ENCODE measurements at regions not wholly inside any gene's neighbourhood (a gene's known extent, or its start where the extent isn't known, plus 50 kb on each side); places are given as distances from the start of the nearest gene placed in this dataset.

DNA sequence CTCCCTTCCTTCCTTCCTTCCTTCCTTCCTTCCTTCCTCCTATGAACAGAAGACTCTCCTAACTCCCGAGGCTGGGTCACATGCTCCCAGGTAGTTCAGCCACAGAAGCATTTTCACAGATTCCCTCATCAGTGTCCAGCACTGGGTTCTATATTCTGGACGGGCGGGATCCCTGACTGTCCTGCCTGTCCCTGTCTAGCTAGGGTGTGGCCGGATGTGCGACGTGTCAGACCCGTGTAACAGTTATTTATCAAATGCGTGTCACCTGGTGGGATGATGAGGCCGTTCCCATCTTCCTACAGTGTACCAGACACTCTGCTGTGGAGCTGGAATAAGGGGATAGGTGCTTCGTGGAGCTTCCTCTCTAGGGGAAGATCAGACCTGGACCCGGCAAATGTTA, 901.0 kb downstream of the BRD1 start:
- Histone ChIP-seq H3K9me3 (no peaks in the 10 kb centered on the region), H3K4me1 (no peaks in the 10 kb centered on the region), H3K4me3 (no peak overlapping the region), H3K27me3 (replicated peaks in 1 of 7) (peaks cover 0 to 32% (median 0%) of the 10 kb centered on the region in 7 donors), H3K27ac (no peak overlapping the region), H3K36me3 (no peaks in the 10 kb centered on the region)
- TF ChIP-seq CTCF (IDR thresholded peaks at IDR 0.05 in 8 of 11, conservative IDR thresholded peaks at IDR 0.05 in 3 of 11) = no peak
- no peak for TF ChIP-seq POLR2AphosphoS5 (IDR thresholded peaks at IDR 0.05)
- TF ChIP-seq POLR2A (IDR thresholded peaks at IDR 0.05) = no peak
- WGBS, 5 donors = 74 to 79% (median 77%) methylated on average over 10 to 11 of the region's 11 CpGs
- no peak for DNase-seq
- intact Hi-C loops (cut with DNase I; ENCODE audit: low total_unique reads) = no loop called here

DNA sequence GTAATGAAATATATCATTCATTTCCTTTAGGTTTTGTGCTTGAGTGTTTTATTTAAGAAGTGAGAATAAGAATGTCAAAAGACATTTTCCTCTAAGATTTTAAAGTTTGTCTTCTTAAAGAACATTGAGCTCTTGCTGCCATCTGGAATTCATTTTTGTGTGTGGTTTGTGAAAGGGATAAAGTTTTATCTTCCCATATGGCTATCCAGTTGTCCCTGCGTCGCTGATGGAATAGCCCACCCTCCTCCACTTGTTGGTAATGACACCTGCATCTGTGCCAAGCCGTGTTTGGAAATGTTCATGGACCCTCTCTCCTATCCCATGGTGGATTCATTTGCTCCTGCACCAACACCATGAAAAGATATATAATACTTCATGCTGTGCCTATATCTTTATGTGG, 901.5 kb downstream of the BRD1 start:
- Histone ChIP-seq H3K4me3 (no peak overlapping the region), H3K4me1 (no peaks in the 10 kb centered on the region)
- WGBS, 5 donors = 76 to 86% (median 84%) methylated on average over 3 of the region's 3 CpGs

GRCh38 chr22:48925450-48925849, 902.2 kb downstream of the BRD1 start:
- H3K4me3 ChIP-seq = no peak overlapping the region
- 78 to 90% (median 82%) methylated on average over 5 of the region's 5 CpGs for WGBS, 5 donors
- no peak overlapping the region for H3K27ac ChIP-seq
- intact Hi-C loops (cut with DNase I; ENCODE audit: low total_unique reads) = no loop called here
- H3K4me1 ChIP-seq = no peaks in the 10 kb centered on the region
- no peak for TF ChIP-seq CTCF (IDR thresholded peaks at IDR 0.05 in 8 of 11, conservative IDR thresholded peaks at IDR 0.05 in 3 of 11)
- no peak for TF ChIP-seq POLR2AphosphoS5 (IDR thresholded peaks at IDR 0.05)
- TF ChIP-seq POLR2A (IDR thresholded peaks at IDR 0.05) = no peak
- DNase-seq = no peak
- H3K36me3 ChIP-seq = no peaks in the 10 kb centered on the region
- H3K27me3 ChIP-seq (replicated peaks in 1 of 7) = peaks cover 0 to 35% (median 0%) of the 10 kb centered on the region in 7 donors
- no peaks in the 10 kb centered on the region for H3K9me3 ChIP-seq

More for the DNA sequence above, 901.5 kb downstream of the BRD1 start:
- Histone ChIP-seq H3K27ac (no peak overlapping the region), H3K27me3 (replicated peaks in 1 of 7) (peaks cover 0 to 29% (median 0%) of the 10 kb centered on the region in 7 donors), H3K36me3 (no peaks in the 10 kb centered on the region), H3K9me3 (no peaks in the 10 kb centered on the region)
- DNase-seq = no peak
- no peak for TF ChIP-seq POLR2A (IDR thresholded peaks at IDR 0.05)
- no peak for TF ChIP-seq CTCF (IDR thresholded peaks at IDR 0.05 in 8 of 11, conservative IDR thresholded peaks at IDR 0.05 in 3 of 11)
- TF ChIP-seq POLR2AphosphoS5 (IDR thresholded peaks at IDR 0.05) = no peak
- intact Hi-C loops (cut with DNase I; ENCODE audit: low total_unique reads) = no loop called here

GRCh38 chr22:48923996-48924395, 903.7 kb downstream of the BRD1 start:
- WGBS, 5 donors = 80 to 91% (median 84%) methylated on average over 9 of the region's 9 CpGs

More at GRCh38 chr22:48923996-48924395, 903.7 kb downstream of the BRD1 start:
- no peak for DNase-seq
- no peaks in the 10 kb centered on the region for H3K4me1 ChIP-seq
- H3K27me3 ChIP-seq (replicated peaks in 1 of 7) = peaks cover 0 to 42% (median 0%) of the 10 kb centered on the region in 7 donors
- no peak overlapping the region for H3K27ac ChIP-seq
- no peaks in the 10 kb centered on the region for H3K9me3 ChIP-seq
- intact Hi-C loops (cut with DNase I; ENCODE audit: low total_unique reads) = no loop called here
- no peaks in the 10 kb centered on the region for H3K36me3 ChIP-seq
- H3K4me3 ChIP-seq = no peak overlapping the region
- TF ChIP-seq POLR2A (IDR thresholded peaks at IDR 0.05) (no peak), CTCF (IDR thresholded peaks at IDR 0.05 in 8 of 11, conservative IDR thresholded peaks at IDR 0.05 in 3 of 11) (no peak)

Data from spleen (tissue), 11 donors.